Ovary (tissue), 7 donors: ENCODE measurements at regions not wholly inside any gene's neighbourhood (a gene's known extent, or its start where the extent isn't known, plus 50 kb on each side); places are given as distances from the start of the nearest gene placed in this dataset.
A peak's percentile ranks its signal among the peaks of the same experiment; 100 is the strongest.

Experiments used
- DNase-seq, 5 donors: peaks; one replicate each; pipeline ENCODE4 v3.0.0-alpha.2; 2019 to 2020
- H3K27ac ChIP-seq, 2 donors: fragments of 200-600 bp; one replicate each; pipeline versions ENCODE4 v1.5.1 to v1.8.0; 2019 to 2022
- H3K27me3 ChIP-seq: fragments of 200-600 bp; one replicate; pipeline ENCODE4 v1.8.0; 2022
- H3K36me3 ChIP-seq: fragments of 200-600 bp; sonication (generic); one replicate; pipeline ENCODE4 v1.5.1; 2019
- H3K4me1 ChIP-seq: one replicate; pipeline ENCODE4 v1.8.1; 2013; ENCODE audit warnings: mild to moderate bottlenecking, moderate library complexity; ENCODE audit not compliant: insufficient read depth
- H3K4me3 ChIP-seq: fragments of 200-600 bp; sonication (generic); one replicate; pipeline ENCODE4 v1.5.1; 2017
- H3K9me3 ChIP-seq, 2 donors: fragments of 200-600 bp in 1 of 2; sonication (generic) in 1 of 2; one replicate each; pipeline versions ENCODE4 v1.5.1 to v1.8.1; 2013 to 2019; ENCODE audit warnings: mild to moderate bottlenecking in 1 of 2, moderate library complexity in 1 of 2
- EP300 ChIP-seq: sonication (generic); formaldehyde crosslinking; IDR thresholded peaks from one replicate; pipeline ENCODE4 v1.6.1; 2017; ENCODE audit warnings: antibody characterized with exemption
- POLR2A ChIP-seq: fragments of 450-650 bp; IDR thresholded peaks from one replicate; pipeline ENCODE4 v1.6.1; 2017; ENCODE audit warnings: antibody characterized with exemption, mild to moderate bottlenecking, moderate library complexity
- WGBS, 3 donors: extraction: QIAGEN DNeasy Blood & Tissue Kit in 1 of 3; methylation state at CpG; one replicate each; pipeline versions ENCODE4 v1.1.5 to v1.1.7; 2013 to 2017; 5-methylcytosine and 5-hydroxymethylcytosine counted together
- intact Hi-C, 4 donors: fragments of 100-400 bp; cut with DNase I; formaldehyde crosslinking; loops; one replicate each; pipeline versions ENCODE4 v1.11.0 to v1.15.1; 2022 to 2023
- TF ChIP-seq, protein P1 (sequence below), 3 donors: fragments of 450-650 bp in 2 of 3; fragments of 200-600 bp in 1 of 3; IDR thresholded peaks; one replicate each; pipeline versions ENCODE4 v1.5.1 to v1.8.0; 2016 to 2022; ENCODE audit warnings: antibody characterized with exemption in 3 of 3, mild to moderate bottlenecking in 1 of 3
- donor health status: DM: no; HTN: no; CAD: no; lungs with moderate emphysema.
- donor health status: DM: no; HTN: no; CAD: no.
- donor health status: Bipolar disorder and iron deficiency.
- donor health status: DM: no; HTN: no; CAD: no.
- donor health status: DM: yes; HTN: yes; CAD: no.

DNA sequence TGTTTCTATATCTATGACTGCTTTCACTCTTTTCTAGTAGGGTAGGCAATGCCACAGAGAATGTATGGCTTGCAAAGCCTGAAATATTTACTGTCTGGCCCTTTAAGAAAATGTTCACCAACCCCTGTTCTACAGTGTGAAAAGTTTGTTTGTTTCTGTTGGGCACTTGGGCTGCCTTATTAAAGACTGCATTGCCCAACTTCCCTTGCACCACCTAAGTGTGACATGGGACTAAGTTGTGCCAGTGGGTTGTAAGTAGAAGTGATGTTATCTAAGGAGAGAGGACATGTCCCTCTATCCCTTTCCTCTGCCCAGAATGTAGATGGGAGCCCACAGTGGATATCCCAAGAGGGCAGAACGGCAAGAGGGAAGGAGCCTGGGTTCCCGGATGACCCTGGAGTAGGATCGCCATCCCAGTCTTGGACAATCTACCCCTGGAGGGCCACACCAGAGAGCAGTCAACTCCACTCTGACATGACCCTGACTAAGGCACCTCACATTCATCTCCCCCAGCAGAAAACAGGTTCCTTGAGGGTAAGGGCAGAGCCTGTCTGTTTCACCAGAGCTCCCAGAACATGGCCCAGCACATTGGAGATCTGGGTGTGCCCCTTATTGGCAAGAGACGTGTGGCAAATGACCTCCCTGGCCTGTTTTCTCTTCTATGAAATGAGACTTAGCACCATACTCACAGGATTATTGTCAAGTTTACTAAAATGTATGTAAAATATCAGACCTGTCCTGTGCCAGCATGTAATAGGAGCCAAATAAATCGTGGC is 138.8 kb downstream of the SMAD6 start:
- Histone ChIP-seq H3K4me3 (no peak overlapping the region), H3K4me1 (peaks cover 10% of the 10 kb centered on the region), H3K27me3 (no peaks in the 10 kb centered on the region), H3K9me3 (no peaks in the 10 kb centered on the region), H3K36me3 (no peaks in the 10 kb centered on the region), H3K27ac (peak overlapping the region; percentile 37 to 78)
- intact Hi-C loops = loop anchor here in 1 of 4 donors (10.0 kb wide), 1 partner anchor 136 kb away; the partner anchor contains the start of gene SMAD6
- TF ChIP-seq EP300 (no peak), POLR2A (no peak)
- TF ChIP-seq, protein P1, sequence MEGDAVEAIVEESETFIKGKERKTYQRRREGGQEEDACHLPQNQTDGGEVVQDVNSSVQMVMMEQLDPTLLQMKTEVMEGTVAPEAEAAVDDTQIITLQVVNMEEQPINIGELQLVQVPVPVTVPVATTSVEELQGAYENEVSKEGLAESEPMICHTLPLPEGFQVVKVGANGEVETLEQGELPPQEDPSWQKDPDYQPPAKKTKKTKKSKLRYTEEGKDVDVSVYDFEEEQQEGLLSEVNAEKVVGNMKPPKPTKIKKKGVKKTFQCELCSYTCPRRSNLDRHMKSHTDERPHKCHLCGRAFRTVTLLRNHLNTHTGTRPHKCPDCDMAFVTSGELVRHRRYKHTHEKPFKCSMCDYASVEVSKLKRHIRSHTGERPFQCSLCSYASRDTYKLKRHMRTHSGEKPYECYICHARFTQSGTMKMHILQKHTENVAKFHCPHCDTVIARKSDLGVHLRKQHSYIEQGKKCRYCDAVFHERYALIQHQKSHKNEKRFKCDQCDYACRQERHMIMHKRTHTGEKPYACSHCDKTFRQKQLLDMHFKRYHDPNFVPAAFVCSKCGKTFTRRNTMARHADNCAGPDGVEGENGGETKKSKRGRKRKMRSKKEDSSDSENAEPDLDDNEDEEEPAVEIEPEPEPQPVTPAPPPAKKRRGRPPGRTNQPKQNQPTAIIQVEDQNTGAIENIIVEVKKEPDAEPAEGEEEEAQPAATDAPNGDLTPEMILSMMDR (IDR thresholded peaks at IDR 0.05) = no peak
- WGBS, 3 donors = 58 to 91% (median 90%) methylated on average over 5 of the region's 5 CpGs
- no peak for DNase-seq

DNA sequence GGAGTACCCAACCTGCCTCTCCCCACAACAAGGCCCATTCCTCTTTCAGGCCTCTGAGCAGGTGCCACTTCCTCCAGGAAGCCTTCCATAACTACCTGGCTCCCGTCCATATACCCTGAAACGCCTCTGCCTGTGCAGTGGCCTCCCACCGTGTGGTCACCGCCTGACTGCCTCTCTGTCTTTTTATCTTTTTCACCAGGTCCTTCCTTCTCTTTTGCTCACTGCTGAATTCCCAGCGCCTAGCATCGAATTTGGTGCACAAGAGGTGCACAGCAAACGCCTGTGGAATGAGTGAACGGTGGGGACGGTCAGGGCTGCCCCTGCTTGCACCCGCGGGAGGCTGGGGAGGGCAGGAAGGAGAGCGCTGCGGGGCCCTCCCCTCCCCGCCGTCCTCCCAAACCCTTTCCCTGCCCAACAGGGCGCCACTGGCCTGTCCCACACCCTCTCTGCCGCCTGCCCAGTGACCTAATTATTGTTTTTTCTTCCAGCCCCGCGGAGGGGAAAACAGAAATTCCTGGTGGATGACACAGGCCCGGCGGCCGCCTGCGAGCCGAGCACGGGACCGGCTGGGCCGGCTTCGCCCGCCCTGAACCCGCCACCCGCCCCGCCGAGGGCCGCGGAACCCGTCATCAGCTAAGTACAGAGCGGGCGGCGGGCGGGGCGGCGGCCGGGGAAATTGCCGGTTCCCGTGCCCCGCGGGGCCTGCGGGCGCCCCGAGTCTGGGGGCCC is 140.1 kb downstream of the SMAD6 start:
- H3K4me3 ChIP-seq = peak overlapping the region; percentile 50
- H3K27me3 ChIP-seq = no peaks in the 10 kb centered on the region
- DNase-seq = peak; percentile 88 to 92 (median 91)
- H3K36me3 ChIP-seq = no peaks in the 10 kb centered on the region
- no peaks in the 10 kb centered on the region for H3K9me3 ChIP-seq
- H3K27ac ChIP-seq = peak overlapping the region; percentile 77 to 78
- TF ChIP-seq, protein P1 (IDR thresholded peaks at IDR 0.05) = no peak
- TF ChIP-seq POLR2A = peak; percentile 32
- H3K4me1 ChIP-seq = peaks cover 10% of the 10 kb centered on the region
- 5 to 9% (median 8%) methylated on average over 30 to 50 of the region's 50 CpGs for WGBS, 3 donors
- intact Hi-C loops = loop anchor here in 1 of 4 donors (10.0 kb wide), 1 partner anchor 137 kb away; the partner anchor contains the start of gene SMAD6

GRCh38 chr15:66842710-66843441 is 140.8 kb downstream of the SMAD6 start:
- DNase-seq = peak; percentile 78 to 85 (median 79)
- 4 to 12% (median 7%) methylated on average over 17 to 58 of the region's 58 CpGs for WGBS, 3 donors
- peak overlapping the region; percentile 50 for H3K4me3 ChIP-seq
- TF ChIP-seq EP300 (no peak), POLR2A (no peak)
- TF ChIP-seq, protein P1 (IDR thresholded peaks at IDR 0.05) = no peak
- H3K4me1 ChIP-seq = peaks cover 10% of the 10 kb centered on the region
- H3K27me3 ChIP-seq = no peaks in the 10 kb centered on the region
- H3K27ac ChIP-seq = peak overlapping the region; percentile 77 to 78
- no peaks in the 10 kb centered on the region for H3K36me3 ChIP-seq
- intact Hi-C loops = loop anchor here in 1 of 4 donors (10.0 kb wide), 1 partner anchor 138 kb away; the partner anchor contains the start of gene SMAD6
- no peaks in the 10 kb centered on the region for H3K9me3 ChIP-seq

GRCh38 chr15:66843581-66843980 is 141.5 kb downstream of the SMAD6 start:
- H3K27me3 ChIP-seq = no peaks in the 10 kb centered on the region
- TF ChIP-seq EP300 (no peak), POLR2A (no peak)
- TF ChIP-seq, protein P1 (IDR thresholded peaks at IDR 0.05) = no peak
- WGBS, 3 donors = 0 to 100% (median 90%) methylated on average over 2 of the region's 2 CpGs
- intact Hi-C loops = loop anchor here in 1 of 4 donors (10.0 kb wide), 1 partner anchor 139 kb away; the partner anchor contains the start of gene SMAD6
- H3K4me1 ChIP-seq = peaks cover 10% of the 10 kb centered on the region
- H3K27ac ChIP-seq = no peak overlapping the region
- no peaks in the 10 kb centered on the region for H3K9me3 ChIP-seq
- no peaks in the 10 kb centered on the region for H3K36me3 ChIP-seq
- H3K4me3 ChIP-seq = no peak overlapping the region
- no peak for DNase-seq
